H9 (cell line): ENCODE measurements at regions not wholly inside any gene's neighbourhood (a gene's known extent, or its start where the extent isn't known, plus 50 kb on each side); places are given as distances from the start of the nearest gene placed in this dataset.

Experiments
- DNase-seq: peaks from one replicate; pipeline ENCODE4 v3.0.0-alpha.2; 2017
- H2AFZ ChIP-seq: one replicate; pipeline ENCODE4 v1.6.1; 2013; ENCODE audit warnings: mild to moderate bottlenecking, low read length, control low read depth, moderate library complexity
- H2AK5ac ChIP-seq: 2 replicates; pipeline ENCODE4 v1.6.1; 2013; ENCODE audit warnings: low read length, control low read depth, mixed read lengths; ENCODE audit not compliant: insufficient read length
- H2BK120ac ChIP-seq: one replicate; pipeline ENCODE4 v1.6.1; 2013; ENCODE audit warnings: low read depth, mild to moderate bottlenecking, low read length, control low read depth, inconsistent platforms; ENCODE audit not compliant: poor library complexity, severe bottlenecking
- H2BK12ac ChIP-seq: 2 replicates; pipeline ENCODE4 v1.6.1; 2013; ENCODE audit warnings: low read length, control low read depth, mixed read lengths, low read depth; ENCODE audit not compliant: insufficient read length
- H2BK15ac ChIP-seq: 2 replicates; pipeline ENCODE4 v1.6.1; 2013; ENCODE audit warnings: low read depth, low read length, control low read depth
- H2BK20ac ChIP-seq: one replicate; pipeline ENCODE4 v1.6.1; 2013; ENCODE audit warnings: low read depth, mild to moderate bottlenecking, low read length, control low read depth, inconsistent platforms; ENCODE audit not compliant: poor library complexity, severe bottlenecking
- H2BK5ac ChIP-seq: 2 replicates; pipeline ENCODE4 v1.6.1; 2013; ENCODE audit warnings: low read length, control low read depth, mixed read lengths; ENCODE audit not compliant: insufficient read length
- H3K14ac ChIP-seq: 2 replicates; pipeline ENCODE4 v1.6.1; 2013; ENCODE audit warnings: low read length, control low read depth; ENCODE audit not compliant: insufficient read depth
- H3K18ac ChIP-seq: 2 replicates; pipeline ENCODE4 v1.6.1; 2013; ENCODE audit warnings: low read depth, mild to moderate bottlenecking, mixed read lengths, low read length, control low read depth; ENCODE audit not compliant: insufficient read length
- H3K23ac ChIP-seq: 2 replicates; pipeline ENCODE4 v1.6.1; 2013; ENCODE audit warnings: low read length, control low read depth, mixed read lengths, low read depth; ENCODE audit not compliant: insufficient read length
- H3K23me2 ChIP-seq: 2 replicates; pipeline ENCODE4 v1.6.1; 2013; ENCODE audit warnings: low read depth, mild to moderate bottlenecking, mixed read lengths, low read length, control low read depth; ENCODE audit not compliant: insufficient read length, poor library complexity, severe bottlenecking
- H3K27ac ChIP-seq: 2 replicates; pipeline ENCODE4 v1.5.1; 2013; ENCODE audit warnings: low read length, control low read depth, mixed read lengths, low read depth; ENCODE audit not compliant: insufficient read length
- H3K27me3 ChIP-seq: 2 replicates; pipeline ENCODE4 v1.6.1; 2013; ENCODE audit warnings: low read length, control low read depth, inconsistent platforms; ENCODE audit not compliant: insufficient read depth
- H3K4ac ChIP-seq: 2 replicates; pipeline ENCODE4 v1.6.1; 2013; ENCODE audit warnings: low read depth, mild to moderate bottlenecking, control low read depth, inconsistent platforms, low read length, moderate library complexity
- H3K4me1 ChIP-seq: 2 replicates; pipeline ENCODE4 v1.6.1; 2013; ENCODE audit warnings: low read length, control low read depth, inconsistent platforms; ENCODE audit not compliant: insufficient read depth
- H3K4me2 ChIP-seq: 2 replicates; pipeline ENCODE4 v1.6.1; 2013; ENCODE audit warnings: low read length, control low read depth, mixed read lengths; ENCODE audit not compliant: insufficient read length, insufficient read depth
- H3K56ac ChIP-seq: 2 replicates; pipeline ENCODE4 v1.6.1; 2013; ENCODE audit warnings: low read depth, mild to moderate bottlenecking, mixed read lengths, low read length, control low read depth; ENCODE audit not compliant: insufficient read length
- H3K79me1 ChIP-seq: 2 replicates; pipeline ENCODE4 v1.6.1; 2013; ENCODE audit warnings: low read depth, mild to moderate bottlenecking, moderate library complexity, low read length, control low read depth, inconsistent platforms; ENCODE audit not compliant: insufficient read depth, poor library complexity, severe bottlenecking
- H3K79me2 ChIP-seq: 2 replicates; pipeline ENCODE4 v1.6.1; 2013; ENCODE audit warnings: low read length, control low read depth, inconsistent platforms; ENCODE audit not compliant: insufficient read depth
- H3K9ac ChIP-seq: 2 replicates; pipeline ENCODE4 v1.6.1; 2013; ENCODE audit warnings: low read length, control low read depth, mixed read lengths; ENCODE audit not compliant: insufficient read length; ENCODE audit errors: extremely low read depth
- H3K9me3 ChIP-seq: one replicate; pipeline ENCODE4 v1.6.1; 2013; ENCODE audit warnings: low read depth, low read length, inconsistent platforms; ENCODE audit not compliant: control insufficient read depth
- H3T11ph ChIP-seq: one replicate; pipeline ENCODE4 v1.6.1; 2013; ENCODE audit warnings: mild to moderate bottlenecking, low read length, control low read depth, inconsistent platforms
- H4K20me1 ChIP-seq: one replicate; pipeline ENCODE4 v1.6.1; 2013; ENCODE audit not compliant: control insufficient read depth, insufficient read length, insufficient read depth
- H4K5ac ChIP-seq: 2 replicates; pipeline ENCODE4 v1.6.1; 2013; ENCODE audit warnings: low read depth, mild to moderate bottlenecking, mixed read lengths, low read length, control low read depth; ENCODE audit not compliant: insufficient read length
- H4K8ac ChIP-seq: replicated peaks from 2 replicates; pipeline ENCODE4 v1.6.1; 2013; ENCODE audit warnings: low read length, control low read depth, mixed read lengths, low read depth; ENCODE audit not compliant: insufficient read length
- H4K91ac ChIP-seq: 2 replicates; pipeline ENCODE4 v1.6.1; 2013; ENCODE audit warnings: low read depth, mild to moderate bottlenecking, moderate library complexity, mixed read lengths, low read length, control low read depth; ENCODE audit not compliant: insufficient read length
- H3K27ac Mint-ChIP-seq, 3 experiments: 2 replicates in 2 of 3; 3 replicates in 1 of 3; pipeline ENCODE4 v1.8.0; 2020 to 2021; ENCODE audit warnings: mixed read lengths in 3 of 3, mild to moderate bottlenecking in 1 of 3, moderate library complexity in 1 of 3
- H3K27me3 Mint-ChIP-seq: 2 replicates; pipeline ENCODE4 v1.8.0; 2021; ENCODE audit warnings: low read depth, mild to moderate bottlenecking, moderate library complexity, mixed read lengths
- H3K36me3 Mint-ChIP-seq, 3 experiments: 2 replicates in 2 of 3; 3 replicates in 1 of 3; pipeline ENCODE4 v1.8.0; 2020 to 2021; ENCODE audit warnings: low read depth in 3 of 3, mixed read lengths in 3 of 3; ENCODE audit not compliant: insufficient read depth in 1 of 3
- H3K4me1 Mint-ChIP-seq, 2 experiments: 2 replicates each; pipeline ENCODE4 v1.8.0; 2020; ENCODE audit warnings: mixed read lengths in 2 of 2
- H3K4me3 Mint-ChIP-seq, 2 experiments: 2 replicates in 1 of 2; 3 replicates in 1 of 2; pipeline ENCODE4 v1.8.0; 2020 to 2021; ENCODE audit warnings: mild to moderate bottlenecking in 2 of 2, mixed read lengths in 2 of 2, moderate library complexity in 1 of 2
- H3K9me3 Mint-ChIP-seq, 2 experiments: 2 replicates in 1 of 2; 3 replicates in 1 of 2; pipeline ENCODE4 v1.8.0; 2020; ENCODE audit warnings: mild to moderate bottlenecking in 2 of 2, mixed read lengths in 2 of 2, moderate library complexity in 1 of 2
- WGBS: extraction: QIAGEN DNeasy Blood & Tissue Kit; methylation state at CpG from one replicate; pipeline ENCODE4 v1.1.7; 2013; ENCODE audit warnings: missing lambda C conversion rate, low lambda C conversion rate, mixed read lengths; ENCODE audit not compliant: insufficient read length; ENCODE audit errors: extremely low coverage; 5-methylcytosine and 5-hydroxymethylcytosine counted together
- TF ChIP-seq, protein P1 (sequence below): fragments of 200-600 bp; sonication (generic); conservative IDR thresholded peaks from 3 replicates; pipeline ENCODE4 v1.8.0; 2021; ENCODE audit warnings: antibody characterized with exemption, mild to moderate bottlenecking

- H3T11ph ChIP-seq: no peak overlapping the region
- no peak overlapping the region for H2AFZ ChIP-seq
- H2BK12ac ChIP-seq: no peak overlapping the region
- peaks cover 13% of the 10 kb centered on the region for H3K9me3 ChIP-seq
- H3K79me1 ChIP-seq: no peaks in the 10 kb centered on the region
- H3K27ac ChIP-seq: no peak overlapping the region
- H3K4me1 ChIP-seq: no peaks in the 10 kb centered on the region
- H3K4me2 ChIP-seq: no peak overlapping the region
- no peaks in the 10 kb centered on the region for H4K20me1 ChIP-seq
- no peak overlapping the region for H2BK5ac ChIP-seq
- H4K5ac ChIP-seq: no peak overlapping the region
- DNase-seq: no peak
- H3K18ac ChIP-seq: no peak overlapping the region
- no peak overlapping the region for H3K56ac ChIP-seq
- Mint-ChIP-seq H3K9me3 (peaks cover 30 to 35% of the 10 kb centered on the region in 2 experiments), H3K36me3 (peaks cover 7 to 11% (median 9%) of the 10 kb centered on the region in 3 experiments), H3K27ac (no peak overlapping the region), H3K4me1 (no peaks in the 10 kb centered on the region), H3K27me3 (peaks cover 25% of the 10 kb centered on the region), H3K4me3 (no peak overlapping the region)
- no peaks in the 10 kb centered on the region for H3K79me2 ChIP-seq
- H2BK120ac ChIP-seq: no peak overlapping the region
- no peak overlapping the region for H4K8ac ChIP-seq
- H2BK15ac ChIP-seq: no peak overlapping the region
- no peaks in the 10 kb centered on the region for H3K27me3 ChIP-seq
- TF ChIP-seq, protein P1, sequence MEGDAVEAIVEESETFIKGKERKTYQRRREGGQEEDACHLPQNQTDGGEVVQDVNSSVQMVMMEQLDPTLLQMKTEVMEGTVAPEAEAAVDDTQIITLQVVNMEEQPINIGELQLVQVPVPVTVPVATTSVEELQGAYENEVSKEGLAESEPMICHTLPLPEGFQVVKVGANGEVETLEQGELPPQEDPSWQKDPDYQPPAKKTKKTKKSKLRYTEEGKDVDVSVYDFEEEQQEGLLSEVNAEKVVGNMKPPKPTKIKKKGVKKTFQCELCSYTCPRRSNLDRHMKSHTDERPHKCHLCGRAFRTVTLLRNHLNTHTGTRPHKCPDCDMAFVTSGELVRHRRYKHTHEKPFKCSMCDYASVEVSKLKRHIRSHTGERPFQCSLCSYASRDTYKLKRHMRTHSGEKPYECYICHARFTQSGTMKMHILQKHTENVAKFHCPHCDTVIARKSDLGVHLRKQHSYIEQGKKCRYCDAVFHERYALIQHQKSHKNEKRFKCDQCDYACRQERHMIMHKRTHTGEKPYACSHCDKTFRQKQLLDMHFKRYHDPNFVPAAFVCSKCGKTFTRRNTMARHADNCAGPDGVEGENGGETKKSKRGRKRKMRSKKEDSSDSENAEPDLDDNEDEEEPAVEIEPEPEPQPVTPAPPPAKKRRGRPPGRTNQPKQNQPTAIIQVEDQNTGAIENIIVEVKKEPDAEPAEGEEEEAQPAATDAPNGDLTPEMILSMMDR: no peak
- no CpG with 5 or more reads among the region's 11 CpGs for WGBS
- H3K14ac ChIP-seq: no peak overlapping the region
- H3K9ac ChIP-seq: no peak overlapping the region
- no peak overlapping the region for H3K4ac ChIP-seq
- no peak overlapping the region for H2BK20ac ChIP-seq
- H3K23ac ChIP-seq: no peak overlapping the region
- no peak overlapping the region for H2AK5ac ChIP-seq
- no peak overlapping the region for H4K91ac ChIP-seq
- peaks cover 3% of the 10 kb centered on the region for H3K23me2 ChIP-seq
These were observed 50.6 kb upstream of the UBE3C start for GRCh38 chr7:157088136-157088535.
